ENCODE measurements at regions not wholly inside any gene's neighbourhood (a gene's known extent, or its start where the extent isn't known, plus 50 kb on each side); places are given as distances from the start of the nearest gene placed in this dataset.
"Not testable (repeated sequence)": the region's sequence is repeated elsewhere in the genome, so short reads cannot be mapped to it uniquely, and the experiment has no call there.

DNA sequence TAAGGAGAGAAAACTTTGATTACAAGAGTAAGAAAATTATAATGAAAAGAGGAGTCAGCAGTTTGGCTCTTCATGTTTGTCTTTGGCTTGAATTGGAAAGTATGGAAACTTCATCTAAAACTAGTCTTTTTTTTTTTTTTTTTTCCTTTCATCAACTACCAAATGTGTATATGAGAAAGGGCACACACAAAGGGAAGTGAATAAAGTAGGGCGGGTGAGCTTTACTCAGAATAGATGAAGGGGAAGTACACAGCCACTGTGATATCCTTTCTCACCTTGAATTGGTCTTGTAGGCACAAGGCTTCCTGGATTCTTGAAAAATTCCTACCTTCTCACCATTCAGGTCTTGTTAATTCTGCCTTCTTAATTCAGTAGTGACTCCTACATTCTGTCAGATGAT lies 652.3 kb upstream of the KCNMB2 start:
- FAIRE-seq, result no peak
- TF ChIP-seq POLR2AphosphoS5 (IDR thresholded peaks at IDR 0.05; ENCODE audit: low read depth, low read length) (no peak), SPI1 (IDR thresholded peaks at IDR 0.05; ENCODE audit: low read depth, low read length) (peak; percentile 70), TAF1 (IDR thresholded peaks at IDR 0.05; ENCODE audit: low read depth, low read length) (no peak), POU2F2 (IDR thresholded peaks at IDR 0.05; ENCODE audit: low read depth, low read length) (no peak), PAX5 (IDR thresholded peaks at IDR 0.05; ENCODE audit: insufficient read depth, low read length, severe bottlenecking) (no peak)
- no peak for DNase-seq (ENCODE audit: insufficient read length, low spot score)

DNA sequence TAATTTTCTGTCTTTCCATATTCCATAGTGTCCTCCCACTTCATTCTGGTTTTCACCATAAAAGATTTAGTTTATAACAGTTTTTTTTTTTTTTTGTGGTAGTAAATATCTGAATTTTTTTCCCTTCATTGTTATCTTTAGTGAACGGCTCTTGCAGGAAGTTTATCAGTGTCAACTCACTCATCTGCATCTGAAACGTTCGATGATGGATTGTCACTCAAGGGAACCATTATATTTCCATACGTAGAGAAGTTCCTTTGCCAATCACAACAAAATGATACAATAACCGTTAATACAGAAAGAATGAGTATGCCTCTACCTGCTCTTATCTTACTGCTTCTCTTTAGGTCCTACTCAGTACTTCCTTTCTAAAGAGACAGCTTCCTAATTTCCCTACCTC lies 651.2 kb upstream of the KCNMB2 start:
- TF ChIP-seq SPI1 (IDR thresholded peaks at IDR 0.05; ENCODE audit: low read depth, low read length), result no peak
- TF ChIP-seq POU2F2 (IDR thresholded peaks at IDR 0.05; ENCODE audit: low read depth, low read length), result no peak
- TF ChIP-seq POLR2AphosphoS5 (IDR thresholded peaks at IDR 0.05; ENCODE audit: low read depth, low read length), result no peak
- no peak for TF ChIP-seq POLR2A (IDR thresholded peaks at IDR 0.05; ENCODE audit: low read depth, low read length)
- TF ChIP-seq PAX5 (IDR thresholded peaks at IDR 0.05; ENCODE audit: insufficient read depth, low read length, severe bottlenecking), result no peak
- no peak for TF ChIP-seq TAF1 (IDR thresholded peaks at IDR 0.05; ENCODE audit: low read depth, low read length)
- no peak for DNase-seq (ENCODE audit: insufficient read length, low spot score)
- no peak for FAIRE-seq

DNA sequence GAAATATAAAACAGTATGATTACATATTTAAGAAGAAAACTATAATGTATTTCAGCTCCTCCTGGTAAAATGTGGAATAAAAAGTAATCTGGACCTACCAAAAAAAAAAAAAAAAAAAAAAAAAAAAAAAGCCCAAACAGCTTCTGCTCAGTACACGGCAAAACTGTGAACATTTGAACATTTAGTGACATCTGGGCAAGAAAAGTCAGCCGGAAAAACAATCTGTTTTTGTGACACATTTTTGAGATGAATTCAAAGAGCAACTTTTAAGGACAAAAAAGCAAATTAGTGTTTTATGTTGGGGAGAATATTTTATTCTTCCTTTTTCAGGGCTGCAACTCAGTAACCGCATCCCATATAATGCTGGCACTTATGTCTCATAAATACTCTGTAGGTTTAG lies 649.7 kb upstream of the KCNMB2 start:
- FAIRE-seq (no peak), DNase-seq (ENCODE audit: insufficient read length, low spot score) (no peak)
- TF ChIP-seq SPI1 (IDR thresholded peaks at IDR 0.05; ENCODE audit: low read depth, low read length) (no peak), POU2F2 (IDR thresholded peaks at IDR 0.05; ENCODE audit: low read depth, low read length) (no peak), PAX5 (IDR thresholded peaks at IDR 0.05; ENCODE audit: insufficient read depth, low read length, severe bottlenecking) (no peak), POLR2A (IDR thresholded peaks at IDR 0.05; ENCODE audit: low read depth, low read length) (no peak), TAF1 (IDR thresholded peaks at IDR 0.05; ENCODE audit: low read depth, low read length) (no peak), POLR2AphosphoS5 (IDR thresholded peaks at IDR 0.05; ENCODE audit: low read depth, low read length) (no peak)

DNA sequence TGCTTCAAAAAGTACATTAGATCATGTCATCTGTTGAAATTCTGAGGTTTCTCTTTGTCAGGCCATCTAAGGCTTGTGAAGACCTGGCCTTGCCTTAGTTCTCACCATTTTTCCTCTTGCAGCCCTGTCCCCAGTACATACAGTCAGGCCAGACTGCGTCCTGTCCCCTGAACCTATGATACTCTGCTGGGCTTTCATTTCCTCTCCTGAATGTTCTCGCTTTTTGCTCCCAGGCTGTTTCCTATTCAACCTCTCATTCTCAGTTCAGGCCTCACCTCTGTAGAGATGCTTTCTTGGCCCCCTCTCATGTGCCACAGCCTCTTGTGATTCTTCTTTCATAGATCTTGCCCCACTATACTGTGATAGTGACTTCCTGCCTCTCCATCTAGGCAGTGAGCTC lies 648.8 kb upstream of the KCNMB2 start:
- no peak for FAIRE-seq
- TF ChIP-seq PAX5 (IDR thresholded peaks at IDR 0.05; ENCODE audit: insufficient read depth, low read length, severe bottlenecking), result no peak
- TF ChIP-seq POU2F2 (IDR thresholded peaks at IDR 0.05; ENCODE audit: low read depth, low read length), result no peak
- TF ChIP-seq SPI1 (IDR thresholded peaks at IDR 0.05; ENCODE audit: low read depth, low read length), result peak; percentile 76
- DNase-seq (ENCODE audit: insufficient read length, low spot score), result no peak

DNA sequence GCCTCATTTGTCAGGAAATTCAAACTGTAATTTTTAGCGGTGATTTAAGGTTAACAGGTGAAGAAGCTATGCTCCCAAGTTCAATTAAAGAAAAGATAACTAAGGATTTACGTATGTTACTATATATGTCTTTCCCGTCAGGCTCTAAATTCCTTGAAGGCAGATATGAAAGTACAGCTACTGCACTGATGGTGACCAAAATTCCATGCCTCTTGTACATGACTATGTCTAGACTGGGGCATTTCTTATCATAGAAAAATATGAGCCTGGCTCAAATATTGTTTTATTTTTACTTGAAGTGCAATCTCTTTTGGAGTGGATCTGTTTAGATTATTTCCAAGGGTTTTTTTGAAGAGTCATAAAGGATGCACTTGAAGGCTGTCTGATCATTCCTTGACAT lies 647.1 kb upstream of the KCNMB2 start:
- TF ChIP-seq POLR2A (IDR thresholded peaks at IDR 0.05; ENCODE audit: low read depth, low read length), result no peak
- TF ChIP-seq POU2F2 (IDR thresholded peaks at IDR 0.05; ENCODE audit: low read depth, low read length), result no peak
- no peak for TF ChIP-seq TAF1 (IDR thresholded peaks at IDR 0.05; ENCODE audit: low read depth, low read length)
- DNase-seq (ENCODE audit: insufficient read length, low spot score) (no peak), FAIRE-seq (no peak)

DNA sequence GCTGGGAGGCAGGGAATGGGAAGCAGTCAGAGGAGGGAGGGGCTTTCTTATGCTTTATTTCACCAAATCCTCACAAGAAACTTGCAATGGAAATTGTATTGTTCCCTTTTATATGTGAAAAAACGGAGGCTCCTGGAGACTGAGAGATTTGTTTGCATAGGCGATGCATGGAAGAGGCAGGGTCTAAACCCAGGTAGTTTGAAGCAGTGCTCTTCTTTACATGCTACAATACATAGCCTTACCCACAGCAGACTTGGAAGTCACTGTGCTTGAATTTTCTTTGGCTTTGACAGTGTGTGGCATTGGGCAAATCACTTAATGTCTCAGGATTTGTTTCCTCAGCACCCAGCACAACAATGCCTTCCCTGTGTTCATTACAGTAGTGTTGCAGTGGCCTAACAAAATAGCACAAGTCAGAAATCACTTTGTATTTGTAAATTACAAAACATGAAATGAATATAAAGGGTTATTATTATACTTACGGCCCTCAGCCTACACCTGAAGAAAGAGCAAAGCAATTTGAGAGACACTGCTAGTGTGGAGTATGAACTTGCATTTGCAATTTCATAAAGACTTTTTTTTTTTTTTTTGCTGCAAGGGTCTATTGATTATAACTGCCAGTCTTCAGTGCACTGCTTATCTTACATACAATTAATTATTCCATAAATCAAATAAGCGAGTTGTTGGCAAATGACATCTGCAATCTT lies 646.4 kb upstream of the KCNMB2 start:
- FAIRE-seq (no peak), DNase-seq (ENCODE audit: insufficient read length, low spot score) (no peak)
- TF ChIP-seq SPI1 (IDR thresholded peaks at IDR 0.05; ENCODE audit: low read depth, low read length), result no peak
- TF ChIP-seq POLR2AphosphoS5 (IDR thresholded peaks at IDR 0.05; ENCODE audit: low read depth, low read length), result no peak
- TF ChIP-seq PAX5 (IDR thresholded peaks at IDR 0.05; ENCODE audit: insufficient read depth, low read length, severe bottlenecking), result no peak
- TF ChIP-seq POLR2A (IDR thresholded peaks at IDR 0.05; ENCODE audit: low read depth, low read length), result no peak
- TF ChIP-seq POU2F2 (IDR thresholded peaks at IDR 0.05; ENCODE audit: low read depth, low read length), result no peak
- no peak for TF ChIP-seq TAF1 (IDR thresholded peaks at IDR 0.05; ENCODE audit: low read depth, low read length)

DNA sequence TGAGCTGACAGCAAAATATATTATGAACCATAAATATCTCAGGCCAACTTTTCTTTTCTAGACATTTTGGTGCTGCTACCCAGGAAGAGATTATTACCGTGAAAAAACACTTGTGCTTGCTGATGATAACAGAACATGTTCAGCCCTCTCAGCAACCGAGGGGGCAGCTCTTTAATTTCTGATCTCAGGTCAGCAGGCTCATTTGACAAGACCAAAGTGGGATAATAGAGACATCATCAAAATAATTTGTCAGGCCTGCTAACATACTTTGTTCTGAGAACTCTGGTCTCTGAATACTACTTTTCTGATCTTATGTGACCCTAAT lies 645.9 kb upstream of the KCNMB2 start:
- TF ChIP-seq SPI1 (IDR thresholded peaks at IDR 0.05; ENCODE audit: low read depth, low read length), result no peak
- TF ChIP-seq TAF1 (IDR thresholded peaks at IDR 0.05; ENCODE audit: low read depth, low read length), result no peak
- TF ChIP-seq POLR2AphosphoS5 (IDR thresholded peaks at IDR 0.05; ENCODE audit: low read depth, low read length), result no peak
- no peak for TF ChIP-seq POLR2A (IDR thresholded peaks at IDR 0.05; ENCODE audit: low read depth, low read length)
- TF ChIP-seq PAX5 (IDR thresholded peaks at IDR 0.05; ENCODE audit: insufficient read depth, low read length, severe bottlenecking), result no peak
- FAIRE-seq (no peak), DNase-seq (ENCODE audit: insufficient read length, low spot score) (no peak)

DNA sequence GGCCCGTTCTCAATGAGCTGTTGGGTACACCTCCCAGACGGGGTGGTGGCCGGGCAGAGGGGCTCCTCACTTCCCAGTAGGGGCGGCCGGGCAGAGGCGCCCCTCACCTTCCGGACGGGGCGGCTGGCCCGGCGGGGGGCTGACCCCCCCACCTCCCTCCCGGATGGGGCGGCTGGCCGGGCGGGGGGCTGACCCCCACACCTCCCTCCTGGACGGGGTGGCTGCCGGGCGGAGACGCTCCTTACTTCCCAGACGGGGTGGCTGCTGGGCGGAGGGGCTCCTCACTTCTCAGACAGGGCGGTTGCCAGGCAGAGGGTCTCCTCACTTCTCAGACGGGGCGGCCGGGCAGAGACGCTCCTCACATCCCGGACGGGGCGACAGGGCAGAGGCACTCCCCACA lies 644.7 kb upstream of the KCNMB2 start:
- not testable (repeated sequence) for DNase-seq (ENCODE audit: insufficient read length, low spot score); FAIRE-seq

DNA sequence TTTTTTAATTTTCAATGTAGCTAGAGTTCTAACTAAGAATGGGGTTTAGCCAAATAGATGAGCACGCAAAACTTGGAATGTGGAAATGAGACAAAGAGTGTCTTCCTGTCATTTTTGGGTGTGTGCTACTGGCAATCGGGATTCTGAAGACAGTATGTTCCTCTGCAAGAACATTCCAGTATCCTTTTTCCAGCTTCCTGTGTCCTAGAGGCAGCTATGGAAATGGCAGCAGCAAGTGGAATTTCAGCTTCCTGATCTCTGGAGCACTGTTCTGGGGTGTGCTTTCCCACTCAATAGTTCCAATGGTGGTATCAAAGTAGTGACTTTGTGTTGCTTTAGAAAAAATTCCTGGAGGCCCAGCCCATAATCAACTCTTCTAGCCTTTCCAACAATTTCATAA lies 642.9 kb upstream of the KCNMB2 start:
- FAIRE-seq (no peak), DNase-seq (ENCODE audit: insufficient read length, low spot score) (no peak)
- TF ChIP-seq POLR2A (IDR thresholded peaks at IDR 0.05; ENCODE audit: low read depth, low read length), result no peak
- TF ChIP-seq PAX5 (IDR thresholded peaks at IDR 0.05; ENCODE audit: insufficient read depth, low read length, severe bottlenecking), result no peak

DNA sequence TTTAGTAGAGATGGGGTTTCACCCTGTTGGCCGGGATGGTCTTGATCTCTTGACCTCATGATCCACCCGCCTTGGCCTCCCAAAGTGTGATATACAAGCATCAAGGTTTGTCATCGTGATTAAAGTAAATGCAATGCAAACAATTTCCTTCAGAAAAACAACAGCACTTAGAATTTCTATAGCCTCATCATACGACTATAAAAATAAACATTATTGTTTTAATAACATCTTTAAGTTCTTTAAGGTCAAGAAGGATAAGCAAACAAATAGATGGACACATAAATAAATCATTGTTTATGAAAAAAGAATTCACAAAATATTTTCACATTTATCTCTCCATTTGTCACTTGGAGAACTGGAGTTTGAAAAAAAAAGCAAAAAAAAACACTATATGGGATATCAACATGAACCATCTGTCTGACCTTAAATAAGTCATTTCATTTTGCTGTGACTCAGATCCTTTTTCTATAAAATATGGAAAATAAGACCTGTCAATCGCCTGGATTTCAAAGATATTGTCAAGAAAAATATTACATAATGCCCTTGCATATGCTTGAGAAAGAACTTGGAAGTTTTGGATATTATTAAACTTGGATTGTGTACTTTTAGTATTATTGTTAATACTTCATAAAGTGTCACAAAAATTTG lies 642.0 kb upstream of the KCNMB2 start:
- FAIRE-seq (no peak), DNase-seq (ENCODE audit: insufficient read length, low spot score) (no peak)

More for the DNA sequence above, 642.0 kb upstream of the KCNMB2 start:
- no peak for TF ChIP-seq PAX5 (IDR thresholded peaks at IDR 0.05; ENCODE audit: insufficient read depth, low read length, severe bottlenecking)
- TF ChIP-seq TAF1 (IDR thresholded peaks at IDR 0.05; ENCODE audit: low read depth, low read length), result no peak
- no peak for TF ChIP-seq POU2F2 (IDR thresholded peaks at IDR 0.05; ENCODE audit: low read depth, low read length)
- no peak for TF ChIP-seq POLR2A (IDR thresholded peaks at IDR 0.05; ENCODE audit: low read depth, low read length)
- TF ChIP-seq SPI1 (IDR thresholded peaks at IDR 0.05; ENCODE audit: low read depth, low read length), result no peak
- TF ChIP-seq POLR2AphosphoS5 (IDR thresholded peaks at IDR 0.05; ENCODE audit: low read depth, low read length), result no peak

All from GM12891 (cell line).